ENCODE measurements at regions not wholly inside any gene's neighbourhood (a gene's known extent, or its start where the extent isn't known, plus 50 kb on each side); places are given as distances from the start of the nearest gene placed in this dataset.

DNA sequence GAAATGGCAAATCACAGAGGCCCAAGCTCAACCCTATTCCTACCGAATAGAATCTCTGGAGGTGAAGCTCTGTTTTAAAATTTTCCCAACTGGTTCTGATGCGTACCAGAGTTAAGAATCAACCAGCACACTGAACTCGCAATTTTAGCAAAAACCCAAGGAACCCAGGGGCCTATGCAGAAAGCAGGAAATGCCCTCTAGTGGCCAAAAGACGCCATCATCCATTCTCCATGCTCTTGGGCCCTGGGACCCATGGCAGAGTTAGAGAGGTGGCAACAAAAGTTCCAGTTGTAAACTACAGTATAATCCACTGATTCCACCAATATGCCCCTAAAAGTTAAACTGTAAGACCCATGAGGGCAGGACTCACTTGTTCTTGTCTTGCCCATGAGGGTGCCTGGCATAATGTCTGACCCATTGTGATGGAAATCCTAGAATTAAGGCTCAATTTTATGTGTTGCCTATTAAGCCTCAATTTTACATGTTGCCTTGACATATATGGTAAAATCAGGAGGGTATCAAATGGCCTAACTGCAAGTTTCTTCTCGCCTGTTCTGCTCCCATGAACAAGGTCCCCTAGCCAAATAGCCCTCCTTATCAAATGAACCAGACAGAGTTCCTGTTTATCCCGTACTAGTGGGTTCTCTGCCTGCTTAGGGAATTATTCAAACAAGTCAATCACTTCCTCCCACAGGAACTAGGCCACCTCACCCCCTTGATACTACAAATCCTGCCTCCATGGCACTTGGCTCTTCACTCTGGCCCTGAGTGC is 137.5 kb upstream of the CPM start:
- DNase-seq (peak; percentile 64 to 80 (median 72)), ATAC-seq (ENCODE audit: insufficient read depth, low FRiP score) (peak; percentile 61)
- Histone ChIP-seq H3K9me3 (ENCODE audit: control insufficient read depth in 4 of 4, insufficient read depth in 3 of 4, low read length in 3 of 4) (no peaks in the 10 kb centered on the region), H3K27me3 (ENCODE audit: control insufficient read depth in 3 of 3, insufficient read depth in 3 of 3, low read length in 2 of 3) (no peaks in the 10 kb centered on the region), H3K27ac (ENCODE audit: low read depth in 1 of 2, low read length in 1 of 2) (no peak overlapping the region), H3K9ac (ENCODE audit: insufficient read depth in 1 of 2, low read length in 2 of 2) (no peak overlapping the region), H3K36me3 (ENCODE audit: control insufficient read depth in 4 of 4, insufficient read depth in 4 of 4, low read length in 4 of 4) (no peaks in the 10 kb centered on the region), H3K4me1 (ENCODE audit: control insufficient read depth in 5 of 5, insufficient read depth in 5 of 5, low read length in 5 of 5) (peaks cover 0 to 9% (median 0%) of the 10 kb centered on the region in 5 donors), H3K4me3 (no peak overlapping the region)
- TF ChIP-seq, protein P1, sequence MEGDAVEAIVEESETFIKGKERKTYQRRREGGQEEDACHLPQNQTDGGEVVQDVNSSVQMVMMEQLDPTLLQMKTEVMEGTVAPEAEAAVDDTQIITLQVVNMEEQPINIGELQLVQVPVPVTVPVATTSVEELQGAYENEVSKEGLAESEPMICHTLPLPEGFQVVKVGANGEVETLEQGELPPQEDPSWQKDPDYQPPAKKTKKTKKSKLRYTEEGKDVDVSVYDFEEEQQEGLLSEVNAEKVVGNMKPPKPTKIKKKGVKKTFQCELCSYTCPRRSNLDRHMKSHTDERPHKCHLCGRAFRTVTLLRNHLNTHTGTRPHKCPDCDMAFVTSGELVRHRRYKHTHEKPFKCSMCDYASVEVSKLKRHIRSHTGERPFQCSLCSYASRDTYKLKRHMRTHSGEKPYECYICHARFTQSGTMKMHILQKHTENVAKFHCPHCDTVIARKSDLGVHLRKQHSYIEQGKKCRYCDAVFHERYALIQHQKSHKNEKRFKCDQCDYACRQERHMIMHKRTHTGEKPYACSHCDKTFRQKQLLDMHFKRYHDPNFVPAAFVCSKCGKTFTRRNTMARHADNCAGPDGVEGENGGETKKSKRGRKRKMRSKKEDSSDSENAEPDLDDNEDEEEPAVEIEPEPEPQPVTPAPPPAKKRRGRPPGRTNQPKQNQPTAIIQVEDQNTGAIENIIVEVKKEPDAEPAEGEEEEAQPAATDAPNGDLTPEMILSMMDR (IDR thresholded peaks at IDR 0.05; ENCODE audit: control extremely low read depth, extremely low read depth) = peak; percentile 60
- 35 to 40% methylated on average over 6 of the region's 6 CpGs for WGBS, 2 donors

DNA sequence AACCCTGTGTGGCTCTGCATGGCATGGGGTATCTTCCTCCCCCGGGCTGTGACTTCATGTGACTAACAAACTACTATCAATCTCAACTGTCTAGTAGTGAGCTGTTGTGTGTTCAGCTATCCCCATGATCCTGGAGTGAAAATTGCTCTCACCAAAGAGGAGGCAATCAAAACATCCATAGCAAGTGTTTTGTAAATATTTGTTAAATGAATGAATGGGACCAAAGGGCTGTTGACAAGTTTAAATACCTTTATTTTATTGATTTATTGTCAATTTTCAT is 138.1 kb upstream of the CPM start:
- no peaks in the 10 kb centered on the region for H3K36me3 ChIP-seq (ENCODE audit: control insufficient read depth in 4 of 4, insufficient read depth in 4 of 4, low read length in 4 of 4)
- ATAC-seq (ENCODE audit: insufficient read depth, low FRiP score) = no peak
- H3K4me1 ChIP-seq (ENCODE audit: control insufficient read depth in 5 of 5, insufficient read depth in 5 of 5, low read length in 5 of 5) = peaks cover 0 to 8% (median 0%) of the 10 kb centered on the region in 5 donors
- TF ChIP-seq, protein P1 (IDR thresholded peaks at IDR 0.05; ENCODE audit: control extremely low read depth, extremely low read depth) = no peak
- WGBS, 2 donors = 31 to 43% methylated on average over 1 of the region's 1 CpG
- DNase-seq = no peak
- no peaks in the 10 kb centered on the region for H3K27me3 ChIP-seq (ENCODE audit: control insufficient read depth in 3 of 3, insufficient read depth in 3 of 3, low read length in 2 of 3)
- no peaks in the 10 kb centered on the region for H3K9me3 ChIP-seq (ENCODE audit: control insufficient read depth in 4 of 4, insufficient read depth in 3 of 4, low read length in 3 of 4)
- no peak overlapping the region for H3K9ac ChIP-seq (ENCODE audit: insufficient read depth in 1 of 2, low read length in 2 of 2)
- no peak overlapping the region for H3K27ac ChIP-seq (ENCODE audit: low read depth in 1 of 2, low read length in 1 of 2)
- H3K4me3 ChIP-seq = no peak overlapping the region

DNA sequence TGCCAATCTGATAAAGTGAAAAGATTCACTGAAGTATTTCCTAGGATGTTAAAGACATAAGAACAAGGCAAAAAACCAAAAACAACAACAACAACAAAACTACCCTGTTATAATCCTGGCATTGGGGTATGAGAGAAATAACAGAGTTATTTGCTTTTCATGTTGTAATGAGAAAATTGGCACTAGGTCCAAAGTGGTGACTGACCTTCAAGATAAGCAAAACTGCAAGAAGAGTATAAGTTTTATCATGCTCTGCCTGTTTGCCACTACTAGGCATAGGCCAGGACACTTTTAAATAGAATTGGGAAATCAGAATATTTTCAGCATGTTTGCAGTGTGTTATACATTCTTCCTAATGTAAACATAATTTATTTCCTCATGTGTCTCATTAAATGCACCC is 140.1 kb upstream of the CPM start:
- no peak overlapping the region for H3K9ac ChIP-seq (ENCODE audit: insufficient read depth in 1 of 2, low read length in 2 of 2)
- H3K27me3 ChIP-seq (ENCODE audit: control insufficient read depth in 3 of 3, insufficient read depth in 3 of 3, low read length in 2 of 3) = no peaks in the 10 kb centered on the region
- no peaks in the 10 kb centered on the region for H3K9me3 ChIP-seq (ENCODE audit: control insufficient read depth in 4 of 4, insufficient read depth in 3 of 4, low read length in 3 of 4)
- no peak overlapping the region for H3K27ac ChIP-seq (ENCODE audit: low read depth in 1 of 2, low read length in 1 of 2)
- no peak overlapping the region for H3K4me3 ChIP-seq
- TF ChIP-seq, protein P1 (IDR thresholded peaks at IDR 0.05; ENCODE audit: control extremely low read depth, extremely low read depth) = no peak
- H3K36me3 ChIP-seq (ENCODE audit: control insufficient read depth in 4 of 4, insufficient read depth in 4 of 4, low read length in 4 of 4) = no peaks in the 10 kb centered on the region
- ATAC-seq (ENCODE audit: insufficient read depth, low FRiP score) (no peak), DNase-seq (no peak)
- H3K4me1 ChIP-seq (ENCODE audit: control insufficient read depth in 5 of 5, insufficient read depth in 5 of 5, low read length in 5 of 5) = peaks cover 0 to 3% (median 0%) of the 10 kb centered on the region in 5 donors
